GM12873 (cell line): ENCODE measurements at regions not wholly inside any gene's neighbourhood (a gene's known extent, or its start where the extent isn't known, plus 50 kb on each side); places are given as distances from the start of the nearest gene placed in this dataset.

Experiments
- CTCF ChIP-seq: IDR thresholded peaks from 2 replicates; pipeline ENCODE4 v1.5.1; 2012; ENCODE audit warnings: low read depth, mild to moderate bottlenecking, moderate library complexity, low read length, control low read depth; ENCODE audit not compliant: insufficient read depth; ENCODE audit errors: missing control alignments

- no peak for TF ChIP-seq CTCF
Observed at GRCh38 chr12:93048656-93049055, 119.6 kb upstream of the EEA1 start.

- TF ChIP-seq CTCF = no peak
Observed at GRCh38 chr12:93050026-93050747, 121.1 kb upstream of the EEA1 start.

- no peak for TF ChIP-seq CTCF
Observed at GRCh38 chr12:93050748-93051081, 121.6 kb upstream of the EEA1 start.

- TF ChIP-seq CTCF = no peak
Observed at GRCh38 chr12:93054021-93054420, 124.9 kb upstream of the EEA1 start.

- TF ChIP-seq CTCF = no peak
Observed at GRCh38 chr12:93055221-93055620, 126.1 kb upstream of the EEA1 start.

- no peak for TF ChIP-seq CTCF
Observed at GRCh38 chr12:93056971-93057535, 128.0 kb upstream of the EEA1 start.

- TF ChIP-seq CTCF = no peak
Observed at GRCh38 chr12:93058280-93058679, 129.2 kb upstream of the EEA1 start.

- TF ChIP-seq CTCF = no peak
Observed at GRCh38 chr12:93059288-93059687, 130.2 kb upstream of the EEA1 start.
